A549 (cell line): ENCODE measurements at regions not wholly inside any gene's neighbourhood (a gene's known extent, or its start where the extent isn't known, plus 50 kb on each side); places are given as distances from the start of the nearest gene placed in this dataset.
"Not testable (repeated sequence)": the region's sequence is repeated elsewhere in the genome, so short reads cannot be mapped to it uniquely, and the experiment has no call there.

ENCODE experiments used
- ATAC-seq, 2 experiments: fragments of 200-7000 bp in 1 of 2; fragments of >200 bp in 1 of 2; cut with Nextera tagmentation in 1 of 2; cut with Tn5 transposase in 1 of 2; 3 replicates each; pipeline versions ENCODE4 v1.8.0 to v1.9.1; 2018 to 2020; ENCODE audit warnings: mild to moderate bottlenecking in 1 of 2, moderate library complexity in 1 of 2
- CTCF ChIA-PET: fragments of 300-600 bp; sonication (Branson Sonifier 250); formaldehyde crosslinking; extraction: SDS; loops from one replicate; lab custom pipeline; 2021; ENCODE audit warnings: antibody characterized with exemption, inconsistent platforms; lab: Yijun Ruan, JAX
- POLR2A ChIA-PET: fragments of 350-600 bp; formaldehyde crosslinking; extraction: SDS; loops from one replicate; lab custom pipeline; 2021; ENCODE audit warnings: antibody characterized with exemption, inconsistent platforms; lab: Yijun Ruan, JAX
- DNase-seq, 2 experiments: peaks; one replicate each; pipeline versions ENCODE4 v3.0.0 to v3.0.0-alpha.2; 2011 to 2016; ENCODE audit warnings: low read depth in 1 of 2, low spot score in 1 of 2
- FAIRE-seq: peaks from 2 replicates; lab custom pipeline; 2011; peaks lifted over from hg19 to GRCh38; lab: Jason Lieb, UNC
- H3K27ac ChIP-seq, 2 experiments: fragments of >200 bp; sonication (Bioruptor Twin); formaldehyde crosslinking; 3 replicates each; pipeline ENCODE4 v1.5.1; 2016 to 2017
- H3K4me1 ChIP-seq: fragments of >200 bp; sonication (Bioruptor Twin); formaldehyde crosslinking; 3 replicates; pipeline ENCODE4 v1.6.1; 2016
- H3K4me2 ChIP-seq: fragments of >200 bp; sonication (Bioruptor Twin); formaldehyde crosslinking; 3 replicates; pipeline ENCODE4 v1.6.1; 2016
- H3K4me3 ChIP-seq: fragments of >200 bp; sonication (Bioruptor Twin); formaldehyde crosslinking; 3 replicates; pipeline ENCODE4 v1.5.1; 2016
- H3K9me3 ChIP-seq: fragments of >200 bp; sonication (Bioruptor Twin); formaldehyde crosslinking; 3 replicates; pipeline ENCODE4 v1.6.1; 2016
- CEBPB ChIP-seq, 2 experiments: fragments of >200 bp in 1 of 2; sonication (Bioruptor Twin) in 1 of 2; formaldehyde crosslinking in 1 of 2; IDR thresholded peaks; 2 replicates each; pipeline ENCODE4 v1.6.1; 2012 to 2016
- CHD2 ChIP-seq: fragments of 150-350 bp; IDR thresholded peaks from 2 replicates; pipeline ENCODE4 v1.6.1; 2014; ENCODE audit warnings: low read length; ENCODE audit not compliant: partially characterized antibody
- E2F6 ChIP-seq: IDR thresholded peaks from 2 replicates; pipeline ENCODE4 v1.6.1; 2012; ENCODE audit warnings: low read depth, borderline replicate concordance
- EHF ChIP-seq: fragments of 250-450 bp; sonication (Bioruptor Pico); IDR thresholded peaks from 2 replicates; pipeline ENCODE4 v1.5.0; 2020; ENCODE audit warnings: mild to moderate bottlenecking
- EHMT2 ChIP-seq: fragments of 200-600 bp; sonication (generic); IDR thresholded peaks from 2 replicates; pipeline ENCODE4 v1.6.1; 2016; ENCODE audit warnings: antibody characterized with exemption, low read depth, mild to moderate bottlenecking, moderate library complexity
- EP300 ChIP-seq, 2 experiments: fragments of >200 bp; sonication (Bioruptor Twin); formaldehyde crosslinking; IDR thresholded peaks; 2 replicates in 1 of 2; 3 replicates in 1 of 2; pipeline ENCODE4 v1.6.1; 2016 to 2017
- ESRRA ChIP-seq: fragments of 150-350 bp; IDR thresholded peaks from 2 replicates; pipeline ENCODE4 v1.6.1; 2014; ENCODE audit warnings: mild to moderate bottlenecking, low read length, borderline replicate concordance
- FOSB ChIP-seq: fragments of 250-450 bp; sonication (Bioruptor Pico); IDR thresholded peaks from 2 replicates; pipeline ENCODE4 v1.5.0; 2020; ENCODE audit warnings: mild to moderate bottlenecking, moderate library complexity
- FOSL2 ChIP-seq, 2 experiments: fragments of 450-650 bp in 1 of 2; fragments of >200 bp in 1 of 2; sonication (Bioruptor Twin) in 1 of 2; formaldehyde crosslinking; IDR thresholded peaks; 2 replicates each; pipeline versions ENCODE4 v1.5.0 to v1.6.1; 2016 to 2020; ENCODE audit warnings: mild to moderate bottlenecking in 1 of 2, moderate library complexity in 1 of 2
- FOXS1 ChIP-seq: fragments of 250-450 bp; sonication (Bioruptor Pico); IDR thresholded peaks from 2 replicates; pipeline ENCODE4 v1.5.0; 2020; ENCODE audit warnings: mild to moderate bottlenecking, moderate library complexity
- GATA3 ChIP-seq: IDR thresholded peaks from 2 replicates; pipeline ENCODE4 v1.6.1; 2012; ENCODE audit warnings: borderline replicate concordance
- HDAC2 ChIP-seq: fragments of 200-600 bp; sonication (generic); IDR thresholded peaks from 2 replicates; pipeline ENCODE4 v1.6.1; 2016
- PHF8 ChIP-seq: fragments of 200-600 bp; sonication (generic); IDR thresholded peaks from 2 replicates; pipeline ENCODE4 v1.6.1; 2016; ENCODE audit warnings: low read depth, mild to moderate bottlenecking, antibody characterized with exemption, moderate library complexity, borderline replicate concordance
- POLR2A ChIP-seq: IDR thresholded peaks from 2 replicates; pipeline ENCODE4 v1.6.1; 2012; ENCODE audit warnings: mild to moderate bottlenecking, low read length
- POLR2AphosphoS2 ChIP-seq: conservative IDR thresholded peaks from 2 replicates; pipeline ENCODE4 v1.6.1; 2012; ENCODE audit warnings: low read length, improper control_type of control experiment, inconsistent platforms
- RAD21 ChIP-seq, 2 experiments: fragments of >200 bp in 1 of 2; sonication (Bioruptor Twin) in 1 of 2; formaldehyde crosslinking in 1 of 2; IDR thresholded peaks in 1 of 2; conservative IDR thresholded peaks in 1 of 2; 2 replicates in 1 of 2; 3 replicates in 1 of 2; pipeline ENCODE4 v1.6.1; 2012 to 2018; ENCODE audit warnings: inconsistent platforms in 1 of 2
- RCOR1 ChIP-seq: fragments of 150-350 bp; IDR thresholded peaks from 2 replicates; pipeline ENCODE4 v1.6.1; 2014; ENCODE audit warnings: antibody characterized with exemption, low read length, low read depth
- RFX5 ChIP-seq: fragments of 450-650 bp; IDR thresholded peaks from 2 replicates; pipeline ENCODE4 v1.7.1; 2014; ENCODE audit warnings: antibody characterized with exemption, mild to moderate bottlenecking, moderate library complexity
- SREBF2 ChIP-seq: fragments of 450-650 bp; IDR thresholded peaks from 2 replicates; pipeline ENCODE4 v1.6.1; 2014; ENCODE audit warnings: mild to moderate bottlenecking, moderate library complexity
- USF2 ChIP-seq: fragments of 450-650 bp; IDR thresholded peaks from 2 replicates; pipeline ENCODE4 v1.6.1; 2014; ENCODE audit warnings: antibody characterized with exemption
- ZC3H11A ChIP-seq: fragments of 450-650 bp; IDR thresholded peaks from 2 replicates; pipeline ENCODE4 v1.6.1; 2014; ENCODE audit warnings: antibody characterized with exemption, mild to moderate bottlenecking
- ZNF302 ChIP-seq: fragments of 250-450 bp; sonication (Bioruptor Pico); IDR thresholded peaks from 2 replicates; pipeline ENCODE4 v1.9.0; 2021; ENCODE audit warnings: inconsistent platforms, mild to moderate bottlenecking, moderate library complexity
- WGBS: methylation state at CpG from one replicate; pipeline ENCODE4 v1.1.6; 2017; ENCODE audit errors: missing lambda C conversion rate; 5-methylcytosine and 5-hydroxymethylcytosine counted together
- TF ChIP-seq, protein P1 (sequence below): fragments of >200 bp; sonication (Bioruptor Twin); formaldehyde crosslinking; IDR thresholded peaks from 3 replicates; pipeline ENCODE4 v1.5.1; 2016
- TF ChIP-seq, protein P2 (sequence below): fragments of >200 bp; sonication (Bioruptor Twin); formaldehyde crosslinking; IDR thresholded peaks from 3 replicates; pipeline ENCODE4 v1.6.1; 2016
- TF ChIP-seq, protein P3 (sequence below): fragments of >200 bp; sonication (Bioruptor Twin); formaldehyde crosslinking; IDR thresholded peaks from 2 replicates; pipeline ENCODE4 v1.6.1; 2016

DNA sequence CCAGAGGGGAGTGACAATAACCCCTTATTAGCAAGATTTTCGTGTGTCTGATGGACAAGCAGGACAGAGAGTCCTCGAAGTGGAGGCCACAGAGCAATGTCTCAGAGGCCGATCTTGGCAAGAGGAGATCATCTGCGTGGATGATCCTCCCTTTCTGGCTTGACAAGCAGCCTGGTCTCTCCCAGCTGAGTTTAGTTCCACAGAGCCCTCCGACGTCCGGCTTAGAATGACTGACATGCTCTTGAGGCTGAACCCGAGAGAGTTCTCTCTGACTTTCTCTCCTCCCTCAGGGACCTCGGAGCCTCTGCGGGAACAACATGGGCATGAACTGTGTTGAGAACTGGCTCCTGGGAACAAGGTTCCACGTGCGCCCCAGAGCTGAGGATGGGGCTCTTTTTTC lies 180.7 kb upstream of the PFKP start:
- no peak for TF ChIP-seq RAD21 (conservative IDR thresholded peaks at IDR 0.05 in 1 of 2, IDR thresholded peaks at IDR 0.05 in 1 of 2)
- no peak for TF ChIP-seq CHD2
- TF ChIP-seq EHMT2: no peak
- TF ChIP-seq FOXS1 (CRISPR knock-in tag): no peak
- no peak for TF ChIP-seq PHF8
- no peak for TF ChIP-seq GATA3
- TF ChIP-seq, protein P1, sequence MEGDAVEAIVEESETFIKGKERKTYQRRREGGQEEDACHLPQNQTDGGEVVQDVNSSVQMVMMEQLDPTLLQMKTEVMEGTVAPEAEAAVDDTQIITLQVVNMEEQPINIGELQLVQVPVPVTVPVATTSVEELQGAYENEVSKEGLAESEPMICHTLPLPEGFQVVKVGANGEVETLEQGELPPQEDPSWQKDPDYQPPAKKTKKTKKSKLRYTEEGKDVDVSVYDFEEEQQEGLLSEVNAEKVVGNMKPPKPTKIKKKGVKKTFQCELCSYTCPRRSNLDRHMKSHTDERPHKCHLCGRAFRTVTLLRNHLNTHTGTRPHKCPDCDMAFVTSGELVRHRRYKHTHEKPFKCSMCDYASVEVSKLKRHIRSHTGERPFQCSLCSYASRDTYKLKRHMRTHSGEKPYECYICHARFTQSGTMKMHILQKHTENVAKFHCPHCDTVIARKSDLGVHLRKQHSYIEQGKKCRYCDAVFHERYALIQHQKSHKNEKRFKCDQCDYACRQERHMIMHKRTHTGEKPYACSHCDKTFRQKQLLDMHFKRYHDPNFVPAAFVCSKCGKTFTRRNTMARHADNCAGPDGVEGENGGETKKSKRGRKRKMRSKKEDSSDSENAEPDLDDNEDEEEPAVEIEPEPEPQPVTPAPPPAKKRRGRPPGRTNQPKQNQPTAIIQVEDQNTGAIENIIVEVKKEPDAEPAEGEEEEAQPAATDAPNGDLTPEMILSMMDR: no peak
- TF ChIP-seq CEBPB (IDR thresholded peaks at IDR 0.05): no peak

GRCh38 chr10:2885288-2886278 lies 181.8 kb upstream of the PFKP start:
- Histone ChIP-seq H3K27ac (no peak overlapping the region), H3K4me3 (no peak overlapping the region), H3K4me2 (no peak overlapping the region), H3K4me1 (no peaks in the 10 kb centered on the region), H3K9me3 (no peaks in the 10 kb centered on the region)
- FAIRE-seq (no peak), DNase-seq (no peak), ATAC-seq (no peak)
- ChIA-PET CTCF (interaction anchor here (1.8 kb wide), 1 partner anchor 158 kb away, joined by 5 read pairs; no protein-coding TSS in a partner anchor), POLR2A (no interaction called here)
- TF ChIP-seq RFX5 (no peak), ZNF302 (no peak), CEBPB (IDR thresholded peaks at IDR 0.05) (0 out of 4 replicates have a peak, but pooled peaks of 1 of the 2 experiments have one; percentile 10), POLR2AphosphoS2 (no peak)
- TF ChIP-seq, protein P2, sequence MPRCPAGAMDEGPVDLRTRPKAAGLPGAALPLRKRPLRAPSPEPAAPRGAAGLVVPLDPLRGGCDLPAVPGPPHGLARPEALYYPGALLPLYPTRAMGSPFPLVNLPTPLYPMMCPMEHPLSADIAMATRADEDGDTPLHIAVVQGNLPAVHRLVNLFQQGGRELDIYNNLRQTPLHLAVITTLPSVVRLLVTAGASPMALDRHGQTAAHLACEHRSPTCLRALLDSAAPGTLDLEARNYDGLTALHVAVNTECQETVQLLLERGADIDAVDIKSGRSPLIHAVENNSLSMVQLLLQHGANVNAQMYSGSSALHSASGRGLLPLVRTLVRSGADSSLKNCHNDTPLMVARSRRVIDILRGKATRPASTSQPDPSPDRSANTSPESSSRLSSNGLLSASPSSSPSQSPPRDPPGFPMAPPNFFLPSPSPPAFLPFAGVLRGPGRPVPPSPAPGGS: no peak
- 34% methylated on average over 10 of the region's 10 CpGs for WGBS

More for the DNA sequence above, 180.7 kb upstream of the PFKP start:
- DNase-seq (no peak), ATAC-seq (no peak), FAIRE-seq (no peak)
- POLR2A ChIA-PET: no interaction called here
- H3K4me2 ChIP-seq: no peak overlapping the region
- H3K4me3 ChIP-seq: no peak overlapping the region
- 39% methylated on average over 12 of the region's 12 CpGs for WGBS
- CTCF ChIA-PET: interaction anchor here (1.8 kb wide), 1 partner anchor 157 kb away, joined by 5 read pairs; no protein-coding TSS in a partner anchor
- no peaks in the 10 kb centered on the region for H3K9me3 ChIP-seq
- no peak overlapping the region for H3K27ac ChIP-seq
- H3K4me1 ChIP-seq: no peaks in the 10 kb centered on the region

- CTCF ChIA-PET, H3K4me1 ChIP-seq, POLR2A ChIA-PET, H3K9me3 ChIP-seq, ATAC-seq, H3K4me3 ChIP-seq, H3K27ac ChIP-seq, FAIRE-seq, DNase-seq, H3K4me2 ChIP-seq: not testable (repeated sequence)
- 26% methylated on average over 4 of the region's 4 CpGs for WGBS
Observed at GRCh38 chr10:2883983-2884540, 183.3 kb upstream of the PFKP start.

- Histone ChIP-seq H3K9me3 (no peaks in the 10 kb centered on the region), H3K4me1 (no peaks in the 10 kb centered on the region), H3K4me3 (no peak overlapping the region), H3K4me2 (no peak overlapping the region), H3K27ac (no peak overlapping the region)
- DNase-seq (no peak), ATAC-seq (no peak), FAIRE-seq (no peak)
- CTCF ChIA-PET: no interaction called here
- 12% methylated on average over 1 of the region's 1 CpG for WGBS
- POLR2A ChIA-PET: no interaction called here
- TF ChIP-seq EHMT2 (no peak), ZC3H11A (no peak), FOSB (CRISPR knock-in tag) (no peak), POLR2A (no peak), FOSL2 (IDR thresholded peaks at IDR 0.05) (no peak), FOSL2 (CRISPR knock-in tag; IDR thresholded peaks at IDR 0.05) (no peak), GATA3 (no peak), RCOR1 (no peak), EHF (CRISPR knock-in tag) (no peak), EP300 (IDR thresholded peaks at IDR 0.05) (no peak), CEBPB (IDR thresholded peaks at IDR 0.05) (no peak), USF2 (no peak), HDAC2 (no peak), SREBF2 (no peak), E2F6 (no peak), ESRRA (no peak)
- TF ChIP-seq, protein P3, sequence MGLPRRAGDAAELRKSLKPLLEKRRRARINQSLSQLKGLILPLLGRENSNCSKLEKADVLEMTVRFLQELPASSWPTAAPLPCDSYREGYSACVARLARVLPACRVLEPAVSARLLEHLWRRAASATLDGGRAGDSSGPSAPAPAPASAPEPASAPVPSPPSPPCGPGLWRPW: no peak
Observed at GRCh38 chr10:2883238-2883637, 184.1 kb upstream of the PFKP start.
